HepG2 (cell line): ENCODE measurements at regions not wholly inside any gene's neighbourhood (a gene's known extent, or its start where the extent isn't known, plus 50 kb on each side); places are given as distances from the start of the nearest gene placed in this dataset.

ENCODE experiments used
- ATAC-seq: fragments of 200-7000 bp; cut with Tn5 transposase; 3 replicates; pipeline ENCODE4 v1.9.1; 2020; ENCODE audit warnings: mild to moderate bottlenecking, moderate library complexity
- BruUV-seq: library from RNA; stranded (reverse); fragments of 400-500 nt; replicated peaks from 2 replicates; lab custom pipeline; 2021; lab: Mats Ljungman, UMichigan
- CTCF ChIA-PET: fragments of 300-600 bp; formaldehyde crosslinking; extraction: SDS; loops from one replicate; lab custom pipeline; 2021; ENCODE audit warnings: low total read pairs, inconsistent platforms, low intra/inter-chr PET ratio; lab: Yijun Ruan, JAX
- POLR2A ChIA-PET: fragments of 350-600 bp; sonication (Branson Sonifier 250); formaldehyde crosslinking; loops from one replicate; lab custom pipeline; 2020; ENCODE audit warnings: antibody characterized with exemption, inconsistent platforms; lab: Yijun Ruan, JAX
- DNase-seq: peaks from one replicate; pipeline ENCODE4 v3.0.0-alpha.2; 2015; ENCODE audit warnings: low spot score
- FAIRE-seq: peaks from 3 replicates; lab custom pipeline; 2011; peaks lifted over from hg19 to GRCh38; lab: Jason Lieb, UNC
- H2AFZ ChIP-seq: one replicate; pipeline ENCODE4 v1.6.1; 2011; ENCODE audit warnings: low read length, inconsistent platforms
- H3K27ac ChIP-seq: fragments of 300-600 bp; 3 replicates; pipeline ENCODE4 v1.8.0; 2011; ENCODE audit warnings: mixed run types, mild to moderate bottlenecking, mixed read lengths, low read length, inconsistent platforms; ENCODE audit not compliant: insufficient read depth; ENCODE audit errors: extremely low read length
- H3K27me3 ChIP-seq, 2 experiments: fragments of 200-600 bp in 1 of 2; 2 replicates in 1 of 2; 3 replicates in 1 of 2; pipeline versions ENCODE4 v1.6.0 to v1.8.0; 2011; ENCODE audit warnings: low read length in 2 of 2, mild to moderate bottlenecking in 2 of 2, moderate library complexity in 2 of 2, inconsistent platforms in 1 of 2; ENCODE audit not compliant: insufficient read depth in 2 of 2, control insufficient read depth in 1 of 2
- H3K36me3 ChIP-seq, 2 experiments: fragments of 200-600 bp in 1 of 2; replicated peaks in 1 of 2; 2 replicates in 1 of 2; 3 replicates in 1 of 2; pipeline versions ENCODE4 v1.5.1 to v1.8.0; 2011; ENCODE audit warnings: low read length in 2 of 2, inconsistent platforms in 1 of 2; ENCODE audit not compliant: insufficient read depth in 2 of 2, control insufficient read depth in 1 of 2
- H3K4me1 ChIP-seq: 2 replicates; pipeline ENCODE4 v1.5.1; 2012; ENCODE audit warnings: low read length, inconsistent platforms; ENCODE audit not compliant: insufficient read depth
- H3K4me2 ChIP-seq: 2 replicates; pipeline ENCODE4 v1.6.0; 2011; ENCODE audit warnings: low read depth, low read length, inconsistent platforms
- H3K4me3 ChIP-seq, 3 experiments: fragments of 200-600 bp in 1 of 3; sonication (generic), shearing (Covaris generic) in 1 of 3; replicated peaks in 1 of 3; 2 replicates each; pipeline ENCODE4 v1.5.1; 2011 to 2016; ENCODE audit warnings: low read length in 3 of 3, inconsistent platforms in 2 of 3, low read depth in 2 of 3, mild to moderate bottlenecking in 2 of 3, control low read depth in 1 of 3, mixed read lengths in 1 of 3; ENCODE audit not compliant: insufficient read depth in 1 of 3
- H3K79me2 ChIP-seq: one replicate; pipeline ENCODE4 v1.6.1; 2011; ENCODE audit warnings: low read length, inconsistent platforms; ENCODE audit not compliant: insufficient read depth
- H3K9ac ChIP-seq: 2 replicates; pipeline ENCODE4 v1.6.0; 2011; ENCODE audit warnings: mild to moderate bottlenecking, low read depth, low read length, inconsistent platforms; ENCODE audit not compliant: insufficient read depth
- H3K9me3 ChIP-seq: 2 replicates; pipeline ENCODE4 v1.5.1; 2012; ENCODE audit warnings: mild to moderate bottlenecking, low read length
- H4K20me1 ChIP-seq: 2 replicates; pipeline ENCODE4 v1.6.0; 2011; ENCODE audit warnings: inconsistent platforms, mild to moderate bottlenecking, low read length, moderate library complexity; ENCODE audit not compliant: insufficient read depth
- DZIP1 ChIP-seq: sonication (generic); formaldehyde crosslinking; IDR thresholded peaks from 2 replicates; pipeline ENCODE4 v1.5.0; 2020; ENCODE audit warnings: mild to moderate bottlenecking, missing genetic modification reagents
- WGBS: methylation state at CpG from one replicate; pipeline ENCODE4 v1.1.6; 2017; ENCODE audit warnings: low lambda C conversion rate; 5-methylcytosine and 5-hydroxymethylcytosine counted together
- in situ Hi-C: cut with HindIII; loops from 2 replicates; pipeline ENCODE4 v1.10.0; 2017; ENCODE audit warnings: low pct_unique_long_range_greater_than_20kb; ENCODE audit not compliant: extremely low pct_ligation_motif_present
- intact Hi-C: fragments of 100-400 bp; cut with micrococcal nuclease; formaldehyde crosslinking; loops from one replicate; pipeline ENCODE4 v1.10.0; 2022; ENCODE audit not compliant: unreplicated experiment
- TF ChIP-seq, protein P1 (sequence below): sonication (generic); formaldehyde crosslinking; IDR thresholded peaks from 2 replicates; pipeline ENCODE4; 2020; ENCODE audit warnings: missing genetic modification reagents, mild to moderate bottlenecking, borderline replicate concordance

- no peak overlapping the region for H3K4me3 ChIP-seq
- no peaks in the 10 kb centered on the region for H3K4me1 ChIP-seq
- in situ Hi-C loops, result loop anchor here (5.0 kb wide), 1 partner anchor 1491 kb away; no protein-coding TSS in a partner anchor
- H3K36me3 ChIP-seq, result no peaks in the 10 kb centered on the region
- H3K4me2 ChIP-seq, result no peak overlapping the region
- peaks cover 0 to 14% of the 10 kb centered on the region in 2 experiments; a peak in 2 of 5 replicates for H3K27me3 ChIP-seq
- no peak for DNase-seq
- no peaks in the 10 kb centered on the region for H4K20me1 ChIP-seq
- H3K79me2 ChIP-seq, result no peaks in the 10 kb centered on the region
- CTCF ChIA-PET, result no interaction called here
- H2AFZ ChIP-seq, result no peak overlapping the region
- intact Hi-C loops, result no loop called here
- no peak overlapping the region for H3K9ac ChIP-seq
- no peaks in the 10 kb centered on the region for H3K9me3 ChIP-seq
- no TSS peak for BruUV-seq
- no peak for FAIRE-seq
- POLR2A ChIA-PET, result no interaction called here
- no peak overlapping the region for H3K27ac ChIP-seq
- ATAC-seq, result no peak
- TF ChIP-seq DZIP1, result no peak
- TF ChIP-seq, protein P1, sequence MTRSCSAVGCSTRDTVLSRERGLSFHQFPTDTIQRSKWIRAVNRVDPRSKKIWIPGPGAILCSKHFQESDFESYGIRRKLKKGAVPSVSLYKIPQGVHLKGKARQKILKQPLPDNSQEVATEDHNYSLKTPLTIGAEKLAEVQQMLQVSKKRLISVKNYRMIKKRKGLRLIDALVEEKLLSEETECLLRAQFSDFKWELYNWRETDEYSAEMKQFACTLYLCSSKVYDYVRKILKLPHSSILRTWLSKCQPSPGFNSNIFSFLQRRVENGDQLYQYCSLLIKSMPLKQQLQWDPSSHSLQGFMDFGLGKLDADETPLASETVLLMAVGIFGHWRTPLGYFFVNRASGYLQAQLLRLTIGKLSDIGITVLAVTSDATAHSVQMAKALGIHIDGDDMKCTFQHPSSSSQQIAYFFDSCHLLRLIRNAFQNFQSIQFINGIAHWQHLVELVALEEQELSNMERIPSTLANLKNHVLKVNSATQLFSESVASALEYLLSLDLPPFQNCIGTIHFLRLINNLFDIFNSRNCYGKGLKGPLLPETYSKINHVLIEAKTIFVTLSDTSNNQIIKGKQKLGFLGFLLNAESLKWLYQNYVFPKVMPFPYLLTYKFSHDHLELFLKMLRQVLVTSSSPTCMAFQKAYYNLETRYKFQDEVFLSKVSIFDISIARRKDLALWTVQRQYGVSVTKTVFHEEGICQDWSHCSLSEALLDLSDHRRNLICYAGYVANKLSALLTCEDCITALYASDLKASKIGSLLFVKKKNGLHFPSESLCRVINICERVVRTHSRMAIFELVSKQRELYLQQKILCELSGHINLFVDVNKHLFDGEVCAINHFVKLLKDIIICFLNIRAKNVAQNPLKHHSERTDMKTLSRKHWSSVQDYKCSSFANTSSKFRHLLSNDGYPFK, result no peak
- 23% methylated on average over 5 of the region's 7 CpGs for WGBS
Measured at GRCh38 chr3:11901286-11901875, 54.7 kb upstream of the TAMM41 start.
